Right lobe of liver (tissue), 6 donors: ENCODE measurements at regions not wholly inside any gene's neighbourhood (a gene's known extent, or its start where the extent isn't known, plus 50 kb on each side); places are given as distances from the start of the nearest gene placed in this dataset.

Source experiments
- ATAC-seq, 4 donors: fragments of 200-7000 bp; cut with Tn5 transposase; one replicate each; pipeline ENCODE4 v1.9.1; 2020; ENCODE audit warnings: mild to moderate bottlenecking in 4 of 4, moderate library complexity in 4 of 4
- DNase-seq, 3 donors: peaks; one replicate each; pipeline ENCODE4 v3.0.0-alpha.2; 2020
- H3K27ac ChIP-seq, 3 donors: fragments of 200-600 bp; one replicate each; pipeline ENCODE4 v1.8.0; 2022
- H3K27me3 ChIP-seq, 2 donors: fragments of 200-600 bp; one replicate each; pipeline ENCODE4 v1.8.0; 2022
- H3K36me3 ChIP-seq, 4 donors: fragments of 200-600 bp; sonication (generic) in 1 of 4; one replicate each; pipeline versions ENCODE4 v1.5.1 to v1.8.0; 2017 to 2022; ENCODE audit warnings: control low read depth in 1 of 4
- H3K4me1 ChIP-seq, 4 donors: fragments of 200-600 bp; sonication (generic) in 1 of 4; one replicate each; pipeline versions ENCODE4 v1.5.1 to v1.8.0; 2017 to 2022; ENCODE audit warnings: control low read depth in 1 of 4
- H3K4me3 ChIP-seq, 3 donors: fragments of 200-600 bp; one replicate each; pipeline ENCODE4 v1.8.0; 2022
- H3K9me3 ChIP-seq, 4 donors: fragments of 200-600 bp; sonication (generic) in 1 of 4; one replicate each; pipeline versions ENCODE4 v1.5.1 to v1.8.0; 2017 to 2022; ENCODE audit warnings: control low read depth in 1 of 4
- CTCF ChIP-seq, 4 donors: fragments of 200-600 bp in 3 of 4; fragments of 450-650 bp in 1 of 4; IDR thresholded peaks; one replicate each; pipeline versions ENCODE4 v1.5.1 to v1.8.0; 2016 to 2022; ENCODE audit warnings: antibody characterized with exemption in 4 of 4, mild to moderate bottlenecking in 2 of 4
- POLR2A ChIP-seq: fragments of 450-650 bp; IDR thresholded peaks from one replicate; pipeline ENCODE4 v1.6.1; 2017; ENCODE audit warnings: antibody characterized with exemption, mild to moderate bottlenecking
- WGBS: methylation state at CpG from one replicate; pipeline ENCODE4 v1.1.6; 2018; ENCODE audit warnings: low coverage, low lambda C conversion rate; ENCODE audit not compliant: insufficient coverage; ENCODE audit errors: missing lambda C conversion rate; 5-methylcytosine and 5-hydroxymethylcytosine counted together
- intact Hi-C, 2 donors: fragments of 100-400 bp; cut with DNase I; formaldehyde crosslinking; loops; one replicate each; pipeline versions ENCODE4 v1.11.2 to v1.14.1; 2022
- donor health status: DM: no; HTN: yes; CAD: no.
- donor health status: DM: no; HTN: no; CAD: no.
- donor health status: DM: no; HTN: no; CAD: no.
- donor health status: DM: no; HTN: yes; CAD: no.
- donor health status: DM: no; HTN: yes; CAD: no.

- no peak for TF ChIP-seq POLR2A
- no peak for TF ChIP-seq CTCF (IDR thresholded peaks at IDR 0.05)
- Histone ChIP-seq H3K9me3 (no peaks in the 10 kb centered on the region), H3K4me3 (no peak overlapping the region), H3K36me3 (no peaks in the 10 kb centered on the region), H3K27me3 (no peaks in the 10 kb centered on the region), H3K27ac (no peak overlapping the region), H3K4me1 (no peaks in the 10 kb centered on the region)
- ATAC-seq (no peak), DNase-seq (no peak)
- intact Hi-C loops = no loop called here
- 41% methylated on average over 4 of the region's 4 CpGs for WGBS
Measured at GRCh38 chr3:28808068-28808467, 459.4 kb upstream of the AZI2 start.

GRCh38 chr3:28816017-28816416 is 464.9 kb upstream of the RBMS3 start:
- Histone ChIP-seq H3K27ac (no peak overlapping the region), H3K36me3 (no peaks in the 10 kb centered on the region), H3K9me3 (no peaks in the 10 kb centered on the region), H3K27me3 (no peaks in the 10 kb centered on the region), H3K4me1 (no peaks in the 10 kb centered on the region), H3K4me3 (no peak overlapping the region)
- intact Hi-C loops = no loop called here
- ATAC-seq (no peak), DNase-seq (no peak)
- no peak for TF ChIP-seq CTCF (IDR thresholded peaks at IDR 0.05)
- no peak for TF ChIP-seq POLR2A

GRCh38 chr3:28824316-28824715 is 456.6 kb upstream of the RBMS3 start:
- intact Hi-C loops = no loop called here
- no peak overlapping the region for H3K4me3 ChIP-seq
- H3K4me1 ChIP-seq = no peaks in the 10 kb centered on the region
- H3K36me3 ChIP-seq = no peaks in the 10 kb centered on the region
- no peaks in the 10 kb centered on the region for H3K9me3 ChIP-seq
- no peaks in the 10 kb centered on the region for H3K27me3 ChIP-seq
- no peak for DNase-seq
- TF ChIP-seq CTCF (IDR thresholded peaks at IDR 0.05) (no peak), POLR2A (no peak)
- WGBS = 30% methylated on average over 1 of the region's 1 CpG
- H3K27ac ChIP-seq = no peak overlapping the region
- no peak for ATAC-seq

GRCh38 chr3:28826840-28827239 is 454.0 kb upstream of the RBMS3 start:
- Histone ChIP-seq H3K4me3 (no peak overlapping the region), H3K4me1 (no peaks in the 10 kb centered on the region), H3K9me3 (no peaks in the 10 kb centered on the region), H3K27ac (no peak overlapping the region), H3K27me3 (no peaks in the 10 kb centered on the region), H3K36me3 (no peaks in the 10 kb centered on the region)
- ATAC-seq = no peak
- TF ChIP-seq POLR2A = no peak
- no peak for TF ChIP-seq CTCF (IDR thresholded peaks at IDR 0.05)
- intact Hi-C loops = no loop called here
- DNase-seq = no peak

GRCh38 chr3:28835249-28835648 is 445.6 kb upstream of the RBMS3 start:
- 24% methylated on average over 2 of the region's 2 CpGs for WGBS
- no peak overlapping the region for H3K27ac ChIP-seq
- H3K27me3 ChIP-seq = no peaks in the 10 kb centered on the region
- no peaks in the 10 kb centered on the region for H3K36me3 ChIP-seq
- H3K4me1 ChIP-seq = no peaks in the 10 kb centered on the region
- intact Hi-C loops = no loop called here
- H3K9me3 ChIP-seq = no peaks in the 10 kb centered on the region
- no peak overlapping the region for H3K4me3 ChIP-seq
- TF ChIP-seq CTCF (IDR thresholded peaks at IDR 0.05) = no peak
- no peak for TF ChIP-seq POLR2A
- ATAC-seq (no peak), DNase-seq (no peak)
